HG02763 (cell line): ENCODE measurements at regions not wholly inside any gene's neighbourhood (a gene's known extent, or its start where the extent isn't known, plus 50 kb on each side); places are given as distances from the start of the nearest gene placed in this dataset.

ENCODE experiments used
- ATAC-seq: cut with Tn5 transposase; IDR thresholded peaks from one replicate; pipeline ENCODE4 v1.9.1; 2021; ENCODE audit warnings: mild to moderate bottlenecking, moderate library complexity; ENCODE audit not compliant: unreplicated experiment

- no peak for ATAC-seq
Measured at GRCh38 chr9:3161912-3162311, 318.0 kb upstream of the PUM3 start.

- ATAC-seq, result no peak
Measured at GRCh38 chr9:3157011-3157410, 313.1 kb upstream of the PUM3 start.

- ATAC-seq, result no peak
Measured at GRCh38 chr9:3151672-3152576, 308.0 kb upstream of the PUM3 start.

- ATAC-seq, result no peak
Measured at GRCh38 chr9:3150074-3150473, 306.2 kb upstream of the PUM3 start.

DNA sequence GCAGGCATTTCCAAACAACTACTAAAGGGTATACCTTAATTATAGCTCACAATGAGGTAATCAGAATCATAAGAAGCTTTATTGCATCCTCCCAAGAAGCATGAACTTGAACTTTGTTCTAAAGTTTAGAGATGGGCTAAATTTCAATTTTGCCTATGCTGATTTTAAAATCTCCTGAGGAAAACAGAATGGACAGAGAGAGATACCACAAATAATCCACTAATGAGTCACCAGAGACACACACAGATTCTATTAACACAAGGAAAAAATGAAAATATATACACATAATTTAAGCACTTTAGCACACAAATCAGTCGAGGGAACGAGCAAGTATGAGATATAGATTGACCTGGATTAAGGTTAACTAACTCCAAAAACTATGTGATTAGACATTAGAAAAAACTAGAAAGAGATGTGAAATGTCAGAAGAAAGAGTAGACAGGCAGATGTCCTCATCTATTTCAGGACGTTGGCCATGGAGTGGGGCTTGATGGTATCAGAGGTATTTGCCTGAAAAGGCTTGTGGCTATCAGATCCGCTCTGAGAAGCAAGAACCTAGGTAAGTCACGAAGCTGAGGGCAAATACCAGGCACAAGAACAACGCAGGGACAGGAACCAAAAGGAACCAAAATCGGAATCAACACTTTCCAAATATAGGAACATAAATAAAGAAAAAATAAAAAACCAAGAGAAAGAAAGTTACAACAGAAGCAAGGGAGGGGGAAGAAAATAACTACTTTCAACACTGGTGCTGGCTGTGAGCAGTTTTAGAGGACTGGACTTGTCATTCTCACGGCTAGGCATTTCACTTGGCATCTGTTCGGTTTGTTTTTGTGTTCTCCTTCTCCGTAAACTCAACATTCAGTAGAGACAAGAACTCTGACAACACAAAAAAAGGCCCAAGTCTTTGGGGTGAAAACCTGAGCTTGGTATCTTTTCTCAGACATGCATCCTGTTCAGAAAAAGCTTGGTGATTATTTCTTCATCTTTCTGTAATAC, 294.6 kb upstream of the PUM3 start:
- ATAC-seq, result no peak

- ATAC-seq, result no peak
Measured at GRCh38 chr9:3137347-3137695, 293.4 kb upstream of the PUM3 start.

GRCh38 chr9:3136686-3137346, 292.9 kb upstream of the PUM3 start:
- ATAC-seq, result no peak

- no peak for ATAC-seq
Measured at GRCh38 chr9:3136230-3136629, 292.3 kb upstream of the PUM3 start.

DNA sequence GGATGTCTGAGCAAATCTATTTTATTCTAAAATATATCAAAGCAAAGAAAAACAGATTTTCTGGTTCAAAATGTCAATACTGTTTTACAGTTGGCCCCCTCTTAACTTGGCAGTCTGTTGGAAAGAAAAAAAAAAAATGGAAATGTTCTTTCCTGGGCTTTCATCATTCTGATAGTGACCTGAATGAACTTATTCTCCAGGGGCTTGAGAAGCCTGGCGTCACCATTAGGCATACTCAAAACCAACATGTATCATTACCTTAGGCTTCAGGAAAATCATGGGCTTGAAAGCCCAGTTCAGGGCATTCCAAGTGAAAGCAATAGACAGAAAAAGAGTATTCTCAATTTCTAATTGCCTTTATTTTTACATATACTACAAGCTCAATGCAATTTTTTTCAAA, 283.7 kb upstream of the PUM3 start:
- ATAC-seq, result no peak

- ATAC-seq, result no peak
Measured at GRCh38 chr9:3125602-3126405, 281.9 kb upstream of the PUM3 start.

DNA sequence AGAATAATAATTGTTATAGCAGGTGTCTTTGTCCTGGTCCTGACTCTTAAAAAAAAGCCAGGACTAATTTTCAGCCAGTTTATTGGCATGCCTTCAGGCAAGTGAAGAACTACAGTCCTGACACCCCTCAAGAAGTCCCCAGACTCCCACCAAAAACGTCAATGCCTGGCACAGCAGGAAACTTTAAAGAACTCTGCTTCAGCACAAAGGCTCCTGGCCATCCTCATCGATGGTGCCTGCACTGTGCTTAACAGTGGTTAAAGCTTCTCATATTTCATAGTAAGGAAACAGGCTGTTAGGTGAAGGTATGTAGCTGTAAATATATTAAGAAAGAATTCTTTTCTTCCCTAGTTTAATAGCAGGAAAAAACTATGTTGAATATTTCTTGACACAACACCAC, 280.1 kb upstream of the PUM3 start:
- ATAC-seq, result no peak

DNA sequence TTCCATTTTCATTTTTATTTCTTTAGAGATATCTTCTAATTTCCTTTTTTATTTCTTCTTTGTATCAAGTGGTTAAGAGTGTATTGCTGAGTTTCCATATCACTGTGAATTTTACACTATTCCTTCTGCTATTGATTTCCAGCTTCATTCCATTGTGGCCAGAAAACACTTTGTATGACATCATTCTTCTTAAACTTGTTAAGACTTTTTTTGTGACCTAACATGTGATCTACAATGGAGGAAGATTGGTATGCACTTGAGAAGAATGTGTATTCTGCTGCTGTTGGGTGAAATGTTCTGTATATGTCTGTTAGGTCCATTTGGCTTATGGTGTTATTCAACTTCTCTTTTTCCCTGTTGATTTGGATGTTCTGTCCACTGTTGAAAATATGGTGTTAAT, 274.2 kb upstream of the PUM3 start:
- no peak for ATAC-seq

DNA sequence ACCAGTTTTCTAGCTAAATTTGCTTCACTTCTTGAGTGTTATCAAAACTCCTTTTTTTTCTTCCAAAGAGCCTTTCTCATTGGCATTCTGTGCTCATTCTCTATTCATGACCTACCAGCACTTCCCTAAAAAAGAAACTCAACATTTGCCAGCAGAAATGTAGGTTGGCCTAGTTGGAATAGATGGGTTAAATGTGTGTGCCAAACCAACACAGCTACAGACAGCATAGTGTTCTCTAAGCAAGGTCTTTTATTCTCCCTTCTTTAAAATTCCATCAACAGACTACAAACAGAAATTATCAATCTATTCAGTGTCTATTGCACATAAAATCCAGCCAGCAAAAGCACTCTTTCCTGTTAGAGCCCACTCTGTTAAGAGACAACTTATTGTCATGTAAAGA, 255.8 kb upstream of the PUM3 start:
- no peak for ATAC-seq

GRCh38 chr9:3088219-3088618, 244.3 kb upstream of the PUM3 start:
- no peak for ATAC-seq

DNA sequence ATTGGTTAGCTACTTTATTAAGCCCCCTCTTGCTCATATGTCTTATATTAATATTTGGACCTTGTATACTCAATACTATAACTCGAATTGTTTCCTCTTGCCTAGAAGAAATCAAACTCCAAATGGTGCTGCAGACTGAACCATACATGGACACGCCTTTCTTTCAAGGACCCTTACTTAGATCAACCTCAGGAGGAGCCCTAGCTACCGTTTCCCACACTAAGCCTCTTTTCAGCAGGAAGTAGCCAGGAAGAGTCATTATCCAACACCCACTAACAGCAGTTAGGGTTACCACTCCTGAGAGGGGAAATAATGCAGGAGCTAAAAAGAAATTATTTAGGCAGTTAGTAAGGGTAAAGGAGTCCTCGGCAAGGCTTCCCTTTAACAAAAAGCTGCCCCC, 243.8 kb upstream of the PUM3 start:
- no peak for ATAC-seq

DNA sequence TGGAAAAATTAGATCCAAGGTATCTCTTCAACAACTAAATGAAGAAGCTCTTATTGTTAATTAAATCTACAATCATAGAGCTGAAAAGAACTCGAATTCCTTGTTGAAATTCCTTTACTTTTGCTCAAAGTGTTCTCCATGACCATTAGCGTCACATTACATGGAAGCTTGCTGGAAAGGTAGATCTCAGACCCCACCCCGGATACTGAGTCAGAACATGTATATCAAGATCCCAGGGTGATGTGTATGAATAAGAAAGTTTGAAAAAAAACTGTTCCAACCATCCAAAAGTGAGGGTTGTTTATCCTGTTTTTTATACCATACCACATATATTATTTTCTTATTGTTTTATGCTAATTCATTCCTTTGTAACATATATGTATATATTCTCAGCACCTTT, 237.1 kb upstream of the PUM3 start:
- no peak for ATAC-seq

DNA sequence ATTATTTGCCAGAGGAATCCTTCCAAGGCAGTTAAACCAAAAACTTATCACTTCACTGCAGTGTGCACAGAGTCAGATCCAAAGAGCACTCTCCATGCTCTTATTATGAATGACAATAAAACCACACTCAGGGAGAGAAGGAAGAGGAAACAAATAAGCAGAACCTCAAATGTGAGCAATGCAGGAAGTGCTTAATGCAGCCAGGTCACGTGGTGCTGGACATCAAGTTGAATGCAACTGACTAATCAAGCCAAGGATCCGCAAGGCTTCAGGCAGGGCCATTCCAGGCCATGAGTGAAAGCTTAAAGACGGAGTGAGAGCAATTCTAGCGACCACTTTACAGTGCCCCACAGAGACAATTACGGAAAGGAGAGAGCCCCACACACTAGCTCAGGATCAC, 230.4 kb upstream of the PUM3 start:
- no peak for ATAC-seq

GRCh38 chr9:3066591-3066990, 222.7 kb upstream of the PUM3 start:
- no peak for ATAC-seq

- no peak for ATAC-seq
Measured at GRCh38 chr9:3059781-3060468, 216.0 kb upstream of the PUM3 start.

DNA sequence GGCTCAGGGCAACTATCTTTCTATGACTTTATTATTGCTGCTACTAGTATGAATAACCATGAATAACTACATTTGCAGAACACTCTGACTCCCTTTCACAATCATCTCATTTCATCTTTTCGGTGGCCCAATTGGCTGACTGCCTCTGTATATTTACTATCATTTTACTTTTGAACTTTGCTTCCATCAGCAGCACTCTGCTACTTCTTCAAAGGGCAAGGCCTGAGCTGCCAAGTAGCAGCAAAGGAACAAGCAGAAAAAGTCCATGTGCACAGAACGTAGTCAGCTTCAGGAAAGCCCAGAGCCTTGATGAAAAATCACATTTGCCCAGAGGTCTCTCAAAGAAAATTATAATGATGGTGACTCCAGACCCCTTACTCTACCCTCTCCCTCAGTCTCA, 214.5 kb upstream of the PUM3 start:
- ATAC-seq, result no peak
